PC-9 (cell line): ENCODE measurements at regions not wholly inside any gene's neighbourhood (a gene's known extent, or its start where the extent isn't known, plus 50 kb on each side); places are given as distances from the start of the nearest gene placed in this dataset.
"Not testable (repeated sequence)": the region's sequence is repeated elsewhere in the genome, so short reads cannot be mapped to it uniquely, and the experiment has no call there.

ENCODE experiments used
- BruUV-seq: library from RNA; stranded (reverse); fragments of 400-500 nt; replicated peaks from 2 replicates; lab custom pipeline; 2021; lab: Mats Ljungman, UMichigan
- CTCF ChIA-PET: fragments of 300-600 bp; sonication (Branson Sonifier 250); formaldehyde crosslinking; loops from one replicate; lab custom pipeline; 2022; ENCODE audit warnings: antibody characterized with exemption; lab: Charles Lee
- POLR2A ChIA-PET: fragments of 300-600 bp; sonication (Branson Sonifier 250); formaldehyde crosslinking; loops from one replicate; lab custom pipeline; 2022; ENCODE audit warnings: antibody characterized with exemption; ENCODE audit not compliant: unreplicated experiment; lab: Charles Lee
- DNase-seq, 2 experiments: peaks; one replicate each; pipeline versions ENCODE4 v3.0.0 to v3.0.0-alpha.2; 2015 to 2022; ENCODE audit warnings: mixed read lengths in 1 of 2
- H2AFZ ChIP-seq: fragments of 200-600 bp; sonication (generic); 2 replicates; pipeline ENCODE4 v1.8.1; 2017; ENCODE audit warnings: antibody characterized with exemption
- H3F3A ChIP-seq: fragments of 200-600 bp; sonication (generic); 2 replicates; pipeline ENCODE4 v1.8.1; 2017; ENCODE audit warnings: antibody characterized with exemption, mild to moderate bottlenecking, low read depth; ENCODE audit not compliant: insufficient read depth
- H3K27ac ChIP-seq: fragments of 200-600 bp; sonication (generic); 2 replicates; pipeline ENCODE4 v1.6.1; 2016; ENCODE audit warnings: mixed run types
- H3K27me3 ChIP-seq: fragments of 200-600 bp; sonication (generic); 2 replicates; pipeline ENCODE4 v1.6.1; 2016; ENCODE audit warnings: low read depth, mixed run types; ENCODE audit not compliant: insufficient read depth
- H3K36me3 ChIP-seq: fragments of 200-600 bp; sonication (generic); 2 replicates; pipeline ENCODE4 v1.6.1; 2016; ENCODE audit warnings: low read depth, mixed run types
- H3K4me1 ChIP-seq: fragments of 200-600 bp; sonication (generic); replicated peaks from 2 replicates; pipeline ENCODE4 v1.6.1; 2016; ENCODE audit warnings: mixed run types; ENCODE audit not compliant: insufficient read depth
- H3K4me2 ChIP-seq: fragments of 200-600 bp; sonication (generic); 2 replicates; pipeline ENCODE4 v1.6.1; 2017; ENCODE audit warnings: mixed run types
- H3K4me3 ChIP-seq: fragments of 200-600 bp; sonication (generic); 2 replicates; pipeline ENCODE4 v1.6.1; 2016; ENCODE audit warnings: mixed run types
- H3K79me2 ChIP-seq: fragments of 200-600 bp; sonication (generic); 2 replicates; pipeline ENCODE4 v1.6.1; 2017; ENCODE audit warnings: low read depth, mixed run types
- H3K9me2 ChIP-seq: fragments of 200-600 bp; sonication (generic); 2 replicates; pipeline ENCODE4 v1.8.1; 2017; ENCODE audit warnings: mild to moderate bottlenecking; ENCODE audit not compliant: insufficient read depth
- H3K9me3 ChIP-seq: fragments of 200-600 bp; sonication (generic); 2 replicates; pipeline ENCODE4 v1.8.1; 2016; ENCODE audit warnings: low read depth; ENCODE audit not compliant: insufficient read depth
- H4K20me1 ChIP-seq: fragments of 200-600 bp; sonication (generic); 2 replicates; pipeline ENCODE4 v1.8.1; 2017; ENCODE audit not compliant: insufficient read depth
- EZH2 ChIP-seq: fragments of 200-600 bp; sonication (generic); IDR thresholded peaks from 2 replicates; pipeline ENCODE4 v1.8.0; 2017; ENCODE audit warnings: antibody characterized with exemption, low read depth
- intact Hi-C: fragments of 100-400 bp; cut with micrococcal nuclease; formaldehyde crosslinking; loops from one replicate; pipeline ENCODE4 v1.10.0; 2022; ENCODE audit not compliant: unreplicated experiment
- TF ChIP-seq, protein P1 (sequence below): fragments of 200-600 bp; sonication (generic); conservative IDR thresholded peaks from 2 replicates; pipeline ENCODE4 v1.6.1; 2017; ENCODE audit warnings: mixed run types, antibody characterized with exemption, mild to moderate bottlenecking, moderate library complexity

DNA sequence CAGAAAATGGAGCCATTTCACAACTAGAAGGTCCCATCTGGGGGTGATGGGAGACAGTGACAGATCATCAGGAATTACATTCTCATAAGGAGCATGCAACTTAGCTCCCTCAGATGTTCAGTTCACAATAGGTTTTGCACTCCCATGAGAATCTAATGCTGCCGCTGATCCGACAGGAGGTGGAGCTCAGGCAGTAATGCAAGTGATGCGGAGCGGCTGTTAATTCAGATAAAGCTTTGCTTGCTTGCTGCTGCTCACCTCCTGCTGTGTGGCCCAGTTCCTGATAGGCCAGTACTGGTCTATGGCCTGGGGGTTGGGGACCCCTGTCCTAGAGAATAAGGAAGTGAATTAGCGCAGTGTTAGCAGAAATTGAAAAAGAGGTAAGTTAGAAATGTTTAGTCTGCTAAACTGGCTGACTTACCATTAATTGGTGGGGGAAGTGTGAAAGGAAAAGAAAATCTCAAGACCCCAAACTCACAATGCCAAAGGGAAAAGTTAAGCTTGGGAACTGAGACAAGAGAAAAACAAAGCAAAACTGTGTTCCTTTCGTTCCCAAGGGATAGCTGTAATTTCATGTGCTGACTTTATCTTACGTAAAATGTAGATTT, 76.4 kb downstream of the LYZL2 start:
- BruUV-seq: no TSS peak
- Histone ChIP-seq H3K27ac (no peak overlapping the region), H3F3A (peaks cover 5% of the 10 kb centered on the region; the same call in 1 of the 2 replicates), H3K4me1 (peaks cover 7% of the 10 kb centered on the region), H4K20me1 (no peaks in the 10 kb centered on the region), H3K4me2 (no peak overlapping the region), H3K9me2 (no peaks in the 10 kb centered on the region), H3K9me3 (no peaks in the 10 kb centered on the region), H3K27me3 (no peaks in the 10 kb centered on the region), H3K79me2 (no peaks in the 10 kb centered on the region), H3K36me3 (no peaks in the 10 kb centered on the region), H2AFZ (no peak overlapping the region), H3K4me3 (no peak overlapping the region)
- intact Hi-C loops: no loop called here
- no peak for DNase-seq
- TF ChIP-seq EZH2: no peak
- TF ChIP-seq, protein P1, sequence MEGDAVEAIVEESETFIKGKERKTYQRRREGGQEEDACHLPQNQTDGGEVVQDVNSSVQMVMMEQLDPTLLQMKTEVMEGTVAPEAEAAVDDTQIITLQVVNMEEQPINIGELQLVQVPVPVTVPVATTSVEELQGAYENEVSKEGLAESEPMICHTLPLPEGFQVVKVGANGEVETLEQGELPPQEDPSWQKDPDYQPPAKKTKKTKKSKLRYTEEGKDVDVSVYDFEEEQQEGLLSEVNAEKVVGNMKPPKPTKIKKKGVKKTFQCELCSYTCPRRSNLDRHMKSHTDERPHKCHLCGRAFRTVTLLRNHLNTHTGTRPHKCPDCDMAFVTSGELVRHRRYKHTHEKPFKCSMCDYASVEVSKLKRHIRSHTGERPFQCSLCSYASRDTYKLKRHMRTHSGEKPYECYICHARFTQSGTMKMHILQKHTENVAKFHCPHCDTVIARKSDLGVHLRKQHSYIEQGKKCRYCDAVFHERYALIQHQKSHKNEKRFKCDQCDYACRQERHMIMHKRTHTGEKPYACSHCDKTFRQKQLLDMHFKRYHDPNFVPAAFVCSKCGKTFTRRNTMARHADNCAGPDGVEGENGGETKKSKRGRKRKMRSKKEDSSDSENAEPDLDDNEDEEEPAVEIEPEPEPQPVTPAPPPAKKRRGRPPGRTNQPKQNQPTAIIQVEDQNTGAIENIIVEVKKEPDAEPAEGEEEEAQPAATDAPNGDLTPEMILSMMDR: no peak
- ChIA-PET POLR2A (no interaction called here), CTCF (interaction anchor here (0.5 kb wide), 1 partner anchor 47 kb away, joined by 5 read pairs; no protein-coding TSS in a partner anchor)

- Histone ChIP-seq H3K4me3 (no peak overlapping the region), H3K79me2 (no peaks in the 10 kb centered on the region), H3F3A (no peaks in the 10 kb centered on the region), H3K27me3 (no peaks in the 10 kb centered on the region), H3K36me3 (no peaks in the 10 kb centered on the region), H3K4me1 (no peaks in the 10 kb centered on the region; the same call in 1 of the 2 replicates), H3K27ac (no peak overlapping the region), H2AFZ (no peak overlapping the region), H3K4me2 (no peak overlapping the region), H4K20me1 (no peaks in the 10 kb centered on the region), H3K9me3 (no peaks in the 10 kb centered on the region), H3K9me2 (no peaks in the 10 kb centered on the region)
- no TSS peak for BruUV-seq
- no peak for DNase-seq
- TF ChIP-seq EZH2: no peak
- TF ChIP-seq, protein P1: no peak
- POLR2A ChIA-PET: no interaction called here
- intact Hi-C loops: no loop called here
- CTCF ChIA-PET: no interaction called here
These were observed 78.4 kb downstream of the LYZL2 start for GRCh38 chr10:30550967-30551815.

DNA sequence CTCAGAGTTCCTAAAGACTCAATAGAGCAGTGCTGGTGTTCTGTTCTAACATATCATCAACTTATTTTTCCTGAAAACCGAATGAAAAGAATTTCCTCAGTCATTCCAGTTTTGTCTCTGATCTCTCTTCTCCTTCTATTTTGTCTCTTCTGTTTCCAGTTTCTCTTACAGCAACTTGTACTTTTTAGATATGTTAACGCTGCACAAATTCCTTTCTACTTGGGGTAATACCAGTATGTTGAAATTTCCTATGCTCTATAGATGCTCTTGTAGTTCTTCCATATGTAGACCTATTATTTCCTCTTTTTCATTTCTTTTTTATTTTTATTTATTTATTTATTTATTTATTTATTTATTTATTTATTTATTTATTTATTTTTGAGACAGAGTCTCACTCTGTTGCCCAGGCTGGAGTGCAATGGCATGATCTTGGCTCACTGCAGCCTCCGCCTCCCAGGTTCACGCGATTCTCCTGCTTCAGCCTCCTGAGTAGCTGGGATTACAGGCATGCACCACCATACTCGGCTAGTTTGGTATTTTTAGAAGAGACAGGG, 80.3 kb downstream of the LYZL2 start:
- POLR2A ChIA-PET: not testable (repeated sequence)

More for the DNA sequence above, 80.3 kb downstream of the LYZL2 start:
- H3K27me3 ChIP-seq, DNase-seq, H4K20me1 ChIP-seq, H3K79me2 ChIP-seq, H3K4me2 ChIP-seq, H3K4me1 ChIP-seq, H3K9me3 ChIP-seq, intact Hi-C loops, H3K27ac ChIP-seq, H3F3A ChIP-seq, H2AFZ ChIP-seq, BruUV-seq, H3K4me3 ChIP-seq, H3K36me3 ChIP-seq, H3K9me2 ChIP-seq: not testable (repeated sequence)
- CTCF ChIA-PET: interaction anchor here (0.6 kb wide), 1 partner anchor 276 kb away, joined by 5 read pairs; no protein-coding TSS in a partner anchor
